ENCODE measurements at regions not wholly inside any gene's neighbourhood (a gene's known extent, or its start where the extent isn't known, plus 50 kb on each side); places are given as distances from the start of the nearest gene placed in this dataset.
A peak's percentile ranks its signal among the peaks of the same experiment; 100 is the strongest.

- DNase-seq (ENCODE audit: extremely low read depth in 1 of 2, low read depth in 1 of 2) = no peak
These were observed 132.2 kb upstream of the INHBA start for GRCh38 chr7:41834805-41835694.

- no peak for DNase-seq (ENCODE audit: extremely low read depth in 1 of 2, low read depth in 1 of 2)
These were observed 130.1 kb upstream of the INHBA start for GRCh38 chr7:41832941-41833340.

- no peak for DNase-seq (ENCODE audit: extremely low read depth in 1 of 2, low read depth in 1 of 2)
These were observed 127.4 kb upstream of the INHBA start for GRCh38 chr7:41830271-41830670.

- DNase-seq (ENCODE audit: extremely low read depth in 1 of 2, low read depth in 1 of 2) = no peak
These were observed 126.0 kb upstream of the INHBA start for GRCh38 chr7:41828911-41829310.

- DNase-seq (ENCODE audit: extremely low read depth in 1 of 2, low read depth in 1 of 2) = no peak
These were observed 123.8 kb upstream of the INHBA start for GRCh38 chr7:41826641-41827040.

- no peak for DNase-seq (ENCODE audit: extremely low read depth in 1 of 2, low read depth in 1 of 2)
These were observed 123.1 kb upstream of the INHBA start for GRCh38 chr7:41825927-41826480.

- DNase-seq (ENCODE audit: extremely low read depth in 1 of 2, low read depth in 1 of 2) = no peak
These were observed 121.4 kb upstream of the INHBA start for GRCh38 chr7:41824284-41824683.

GRCh38 chr7:41822259-41822817 lies 119.4 kb upstream of the INHBA start:
- DNase-seq (ENCODE audit: extremely low read depth in 1 of 2, low read depth in 1 of 2) = no peak

GRCh38 chr7:41821521-41822213 lies 118.8 kb upstream of the INHBA start:
- no peak for DNase-seq (ENCODE audit: extremely low read depth in 1 of 2, low read depth in 1 of 2)

- no peak for DNase-seq (ENCODE audit: extremely low read depth in 1 of 2, low read depth in 1 of 2)
These were observed 117.3 kb upstream of the INHBA start for GRCh38 chr7:41820111-41820671.

- DNase-seq (ENCODE audit: extremely low read depth in 1 of 2, low read depth in 1 of 2) = no peak
These were observed 116.8 kb upstream of the INHBA start for GRCh38 chr7:41819645-41820044.

- no peak for DNase-seq (ENCODE audit: extremely low read depth in 1 of 2, low read depth in 1 of 2)
These were observed 116.0 kb upstream of the INHBA start for GRCh38 chr7:41818765-41819398.

GRCh38 chr7:41817386-41817785 lies 114.5 kb upstream of the INHBA start:
- peak in 1 of 2 donors; percentile 12 for DNase-seq (ENCODE audit: extremely low read depth in 1 of 2, low read depth in 1 of 2)

GRCh38 chr7:41816111-41816510 lies 113.2 kb upstream of the INHBA start:
- no peak for DNase-seq (ENCODE audit: extremely low read depth in 1 of 2, low read depth in 1 of 2)

- DNase-seq (ENCODE audit: extremely low read depth in 1 of 2, low read depth in 1 of 2) = no peak
These were observed 112.0 kb upstream of the INHBA start for GRCh38 chr7:41814888-41815287.

- no peak for DNase-seq (ENCODE audit: extremely low read depth in 1 of 2, low read depth in 1 of 2)
These were observed 110.4 kb upstream of the INHBA start for GRCh38 chr7:41813286-41813685.

- no peak for DNase-seq (ENCODE audit: extremely low read depth in 1 of 2, low read depth in 1 of 2)
These were observed 109.1 kb upstream of the INHBA start for GRCh38 chr7:41811941-41812340.

GRCh38 chr7:41809940-41810576 lies 107.2 kb upstream of the INHBA start:
- no peak for DNase-seq (ENCODE audit: extremely low read depth in 1 of 2, low read depth in 1 of 2)

- DNase-seq (ENCODE audit: extremely low read depth in 1 of 2, low read depth in 1 of 2) = no peak
These were observed 106.6 kb upstream of the INHBA start for GRCh38 chr7:41809529-41809939.

- no peak for DNase-seq (ENCODE audit: extremely low read depth in 1 of 2, low read depth in 1 of 2)
These were observed 106.2 kb upstream of the INHBA start for GRCh38 chr7:41809116-41809515.
